BLaER1 (cell line): ENCODE measurements at regions not wholly inside any gene's neighbourhood (a gene's known extent, or its start where the extent isn't known, plus 50 kb on each side); places are given as distances from the start of the nearest gene placed in this dataset.
"Not testable (repeated sequence)": the region's sequence is repeated elsewhere in the genome, so short reads cannot be mapped to it uniquely, and the experiment has no call there.

Experiments
- H3K27ac ChIP-seq: shearing (Covaris generic); formaldehyde crosslinking; 2 replicates; pipeline ENCODE4 v1.8.1; 2022
- H3K27me3 ChIP-seq: shearing (Covaris generic); formaldehyde crosslinking; 2 replicates; pipeline ENCODE4 v1.8.1; 2022
- H3K36me3 ChIP-seq: shearing (Covaris generic); formaldehyde crosslinking; 2 replicates; pipeline ENCODE4 v1.8.1; 2022
- H3K4me1 ChIP-seq: shearing (Covaris generic); formaldehyde crosslinking; 2 replicates; pipeline ENCODE4 v1.8.1; 2022
- H3K4me2 ChIP-seq: shearing (Covaris generic); formaldehyde crosslinking; 2 replicates; pipeline ENCODE4 v1.8.1; 2022
- H3K4me3 ChIP-seq: shearing (Covaris generic); formaldehyde crosslinking; 2 replicates; pipeline ENCODE4 v1.8.1; 2022
- H3K9ac ChIP-seq: shearing (Covaris generic); formaldehyde crosslinking; 2 replicates; pipeline ENCODE4 v1.8.1; 2022
- H3K9me3 ChIP-seq: shearing (Covaris generic); formaldehyde crosslinking; 2 replicates; pipeline ENCODE4 v1.8.1; 2022
- H4K20me1 ChIP-seq: shearing (Covaris generic); formaldehyde crosslinking; 2 replicates; pipeline ENCODE4 v1.8.1; 2022
- Cebpa-rat ChIP-seq: shearing (Covaris generic); IDR thresholded peaks from 2 replicates; pipeline ENCODE4 v1.8.1; 2022

DNA sequence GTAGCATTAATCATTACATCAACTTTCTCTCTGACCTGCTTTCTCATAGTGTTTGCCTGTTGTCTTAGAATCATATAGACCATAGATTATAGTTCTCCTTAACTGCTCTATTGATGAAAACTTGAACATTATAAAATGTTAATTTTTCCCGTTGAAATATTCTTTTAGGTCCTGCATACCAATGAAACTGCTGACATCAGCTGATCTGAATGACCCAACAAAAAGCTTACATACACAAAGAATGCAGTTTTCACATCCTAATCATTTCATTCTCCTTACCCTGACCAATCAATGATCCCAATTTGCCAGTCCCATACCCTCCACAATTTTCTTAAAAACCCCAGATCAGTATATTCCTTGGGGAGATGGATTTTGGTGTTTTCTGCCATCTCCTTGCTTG lies 302.9 kb upstream of the MBL2 start:
- TF ChIP-seq Cebpa-rat, result no peak

DNA sequence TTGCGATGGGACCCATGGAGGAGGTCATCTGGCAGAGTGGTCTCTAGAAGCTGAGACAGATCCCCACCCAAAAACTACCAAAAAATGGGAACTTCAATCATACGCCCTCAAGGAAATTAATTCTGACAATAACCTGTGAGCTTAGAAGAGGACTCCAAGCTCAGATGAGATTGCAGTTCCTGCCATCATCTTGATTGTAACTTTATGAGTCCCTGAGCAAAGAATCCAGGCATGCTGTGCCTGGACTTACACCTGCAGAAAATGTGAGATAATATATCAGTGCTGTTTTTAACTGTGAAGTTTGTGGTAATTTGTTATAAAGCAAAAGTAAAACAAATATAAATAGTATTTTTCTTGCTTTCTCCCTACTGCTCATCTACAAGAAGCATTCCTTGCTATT lies 299.6 kb upstream of the MBL2 start:
- Histone ChIP-seq H4K20me1 (no peaks in the 10 kb centered on the region), H3K27me3 (no peaks in the 10 kb centered on the region), H3K4me1 (no peaks in the 10 kb centered on the region), H3K4me3 (no peak overlapping the region), H3K4me2 (no peak overlapping the region), H3K36me3 (no peaks in the 10 kb centered on the region), H3K9ac (no peak overlapping the region), H3K27ac (no peak overlapping the region), H3K9me3 (no peaks in the 10 kb centered on the region)
- TF ChIP-seq Cebpa-rat, result no peak

More for the DNA sequence above, 302.9 kb upstream of the MBL2 start:
- no peak overlapping the region for H3K9ac ChIP-seq
- H3K4me3 ChIP-seq, result no peak overlapping the region
- no peaks in the 10 kb centered on the region for H3K4me1 ChIP-seq
- no peaks in the 10 kb centered on the region for H3K36me3 ChIP-seq
- no peaks in the 10 kb centered on the region for H3K9me3 ChIP-seq
- no peaks in the 10 kb centered on the region for H3K27me3 ChIP-seq
- H3K27ac ChIP-seq, result no peak overlapping the region
- no peak overlapping the region for H3K4me2 ChIP-seq
- no peaks in the 10 kb centered on the region for H4K20me1 ChIP-seq

DNA sequence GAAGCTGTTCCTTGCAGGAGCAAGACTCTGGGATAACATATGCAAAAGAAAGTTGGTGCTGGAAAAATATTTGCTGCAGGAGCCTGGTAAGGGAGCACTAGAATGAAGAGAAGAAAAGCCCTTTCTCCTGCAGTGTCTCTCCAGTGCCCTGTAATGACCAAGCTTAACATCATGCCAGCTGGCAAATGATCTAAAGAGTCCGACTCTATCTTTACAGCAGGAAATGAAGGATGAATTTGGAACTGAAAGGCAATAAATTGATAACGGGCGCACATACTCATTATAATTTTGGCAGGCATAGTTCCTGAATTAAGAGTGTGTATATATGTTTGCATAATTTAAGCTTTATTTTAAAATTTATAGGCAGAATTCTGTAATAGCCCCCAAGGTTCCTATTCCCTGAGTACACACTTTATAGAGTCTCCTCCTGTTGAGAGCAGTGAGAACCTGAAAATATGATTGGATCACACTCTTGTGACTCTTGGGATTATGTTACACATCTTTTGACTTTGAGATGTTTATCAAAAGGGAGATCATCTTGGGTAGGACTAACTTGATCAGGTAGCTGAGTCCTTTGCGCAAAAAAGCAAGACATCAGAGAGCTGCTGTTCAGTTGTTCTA lies 299.0 kb upstream of the MBL2 start:
- no peaks in the 10 kb centered on the region for H4K20me1 ChIP-seq
- H3K4me2 ChIP-seq, result no peak overlapping the region
- no peaks in the 10 kb centered on the region for H3K36me3 ChIP-seq
- no peak overlapping the region for H3K9ac ChIP-seq
- no peaks in the 10 kb centered on the region for H3K27me3 ChIP-seq
- no peak for TF ChIP-seq Cebpa-rat
- no peak overlapping the region for H3K4me3 ChIP-seq
- no peaks in the 10 kb centered on the region for H3K9me3 ChIP-seq
- no peak overlapping the region for H3K27ac ChIP-seq
- no peaks in the 10 kb centered on the region for H3K4me1 ChIP-seq

DNA sequence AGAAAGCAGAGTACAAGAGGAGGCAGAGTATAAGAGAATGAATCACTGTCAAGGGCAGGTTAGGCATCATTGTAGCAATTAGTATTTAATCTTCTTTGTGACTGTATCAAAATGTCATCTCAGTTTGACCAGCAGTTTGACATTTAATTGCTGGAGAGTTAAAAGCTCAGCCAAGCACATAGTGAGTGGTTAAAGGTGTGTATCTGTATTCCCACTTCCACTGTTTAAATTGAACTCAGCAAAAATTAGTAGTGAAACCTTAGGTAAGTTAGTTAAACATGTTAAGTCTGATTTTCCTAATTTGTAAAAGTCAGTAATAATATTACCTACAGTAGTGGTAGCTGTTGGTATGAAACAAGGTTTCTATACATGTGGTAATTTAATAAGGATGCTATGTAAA lies 296.4 kb upstream of the MBL2 start:
- no peaks in the 10 kb centered on the region for H3K4me1 ChIP-seq
- no peak overlapping the region for H3K27ac ChIP-seq
- no peaks in the 10 kb centered on the region for H3K36me3 ChIP-seq
- no peaks in the 10 kb centered on the region for H4K20me1 ChIP-seq
- TF ChIP-seq Cebpa-rat, result no peak
- H3K4me3 ChIP-seq, result no peak overlapping the region
- H3K4me2 ChIP-seq, result no peak overlapping the region
- no peaks in the 10 kb centered on the region for H3K9me3 ChIP-seq
- H3K27me3 ChIP-seq, result no peaks in the 10 kb centered on the region
- no peak overlapping the region for H3K9ac ChIP-seq

DNA sequence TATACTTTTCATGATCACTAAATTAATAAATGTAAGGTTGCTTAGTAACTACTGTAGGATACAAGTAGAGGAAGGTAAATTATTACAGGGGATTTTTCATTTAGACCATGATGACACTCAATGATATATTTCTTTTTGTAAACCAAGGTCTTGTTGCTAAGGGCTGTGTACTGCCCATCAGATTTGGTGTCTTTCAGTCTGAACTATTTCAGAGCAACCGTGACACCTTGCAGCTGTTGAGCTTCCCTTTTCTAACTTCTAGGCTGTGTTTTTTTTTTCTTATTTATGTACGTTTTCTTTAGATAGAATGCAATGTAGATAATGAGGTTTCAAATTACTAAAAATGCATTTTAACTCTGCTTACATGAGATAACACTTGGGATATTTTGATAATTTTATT lies 292.0 kb upstream of the MBL2 start:
- Histone ChIP-seq H3K36me3 (no peaks in the 10 kb centered on the region), H3K4me3 (no peak overlapping the region), H3K27ac (no peak overlapping the region), H3K27me3 (no peaks in the 10 kb centered on the region), H3K9me3 (no peaks in the 10 kb centered on the region), H3K4me1 (no peaks in the 10 kb centered on the region), H3K4me2 (no peak overlapping the region), H3K9ac (no peak overlapping the region), H4K20me1 (no peaks in the 10 kb centered on the region)
- no peak for TF ChIP-seq Cebpa-rat

DNA sequence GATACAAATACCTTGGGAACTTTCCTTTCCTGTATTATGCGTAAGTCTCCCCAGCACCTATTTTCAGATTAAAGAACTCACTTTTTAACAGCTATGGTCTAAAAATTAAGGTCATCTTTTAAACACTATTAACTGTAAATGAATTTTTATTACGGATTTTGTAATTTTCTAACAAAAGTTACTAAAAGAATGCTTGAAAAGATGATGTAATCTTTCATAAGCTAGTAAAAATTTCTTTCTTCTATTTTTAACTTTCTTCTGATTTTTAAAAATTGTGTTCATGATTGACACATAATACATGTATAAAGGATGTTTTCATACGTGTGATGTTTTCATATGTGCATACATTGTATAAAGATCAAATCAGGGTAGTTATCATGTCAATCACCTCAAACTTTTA lies 291.2 kb upstream of the MBL2 start:
- H3K4me2 ChIP-seq, result no peak overlapping the region
- no peaks in the 10 kb centered on the region for H3K27me3 ChIP-seq
- H3K4me1 ChIP-seq, result no peaks in the 10 kb centered on the region
- no peak for TF ChIP-seq Cebpa-rat
- no peak overlapping the region for H3K4me3 ChIP-seq
- no peaks in the 10 kb centered on the region for H3K36me3 ChIP-seq
- H3K9ac ChIP-seq, result no peak overlapping the region
- no peaks in the 10 kb centered on the region for H3K9me3 ChIP-seq
- no peak overlapping the region for H3K27ac ChIP-seq
- no peaks in the 10 kb centered on the region for H4K20me1 ChIP-seq

DNA sequence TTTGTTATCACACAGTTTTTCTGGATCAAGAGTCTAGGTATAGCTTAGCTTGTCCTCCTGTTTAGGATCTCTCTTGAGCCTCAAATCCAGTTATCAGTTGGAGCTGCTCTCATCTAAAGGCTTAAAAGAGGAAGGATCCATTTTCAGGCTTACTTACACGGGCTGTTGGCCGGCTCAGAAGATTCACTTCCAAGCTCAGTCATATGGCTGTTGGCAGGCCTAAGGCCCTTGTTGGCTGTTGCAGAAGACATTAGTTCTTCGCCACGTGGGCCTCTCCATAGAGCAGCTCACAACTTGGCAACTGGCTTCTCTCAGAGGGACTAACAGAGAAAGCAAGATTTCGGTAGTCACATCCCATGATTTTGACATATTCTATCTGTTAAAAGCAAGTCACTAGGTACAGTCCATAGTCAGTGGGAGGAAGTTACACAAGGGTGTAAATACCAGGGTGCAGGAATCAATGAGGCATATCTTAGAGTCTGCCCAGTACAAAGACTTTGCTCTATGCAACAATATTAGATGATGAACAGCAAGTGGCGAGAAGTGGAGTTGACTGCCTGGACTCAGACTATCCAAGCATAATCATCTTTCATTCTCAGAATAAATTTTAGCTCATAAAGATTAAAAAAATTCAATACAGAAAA lies 280.1 kb upstream of the MBL2 start:
- Histone ChIP-seq H3K27ac (no peak overlapping the region), H3K4me3 (no peak overlapping the region), H3K4me2 (no peak overlapping the region), H3K4me1 (no peaks in the 10 kb centered on the region), H3K27me3 (no peaks in the 10 kb centered on the region), H3K9ac (no peak overlapping the region), H3K36me3 (no peaks in the 10 kb centered on the region), H4K20me1 (no peaks in the 10 kb centered on the region), H3K9me3 (no peaks in the 10 kb centered on the region)
- TF ChIP-seq Cebpa-rat, result no peak

DNA sequence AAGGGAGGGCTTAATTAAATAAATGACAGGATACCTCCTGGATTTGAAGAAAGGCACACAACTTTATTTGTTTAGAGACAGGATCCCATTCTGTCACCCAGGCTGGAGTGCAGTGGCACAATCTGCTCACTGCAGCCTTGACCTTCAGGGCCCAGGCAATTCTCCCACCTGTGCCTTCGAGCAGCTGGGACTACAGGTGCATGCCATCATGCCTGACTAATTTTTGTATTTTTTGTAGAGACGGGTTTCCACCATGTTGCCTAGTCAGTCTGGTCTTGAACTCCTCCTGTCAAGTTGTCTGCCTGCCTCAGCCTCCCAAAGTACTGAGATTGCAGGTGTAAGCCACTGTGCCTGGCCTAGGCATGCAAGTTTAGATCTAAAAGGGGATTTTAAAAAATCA lies 272.7 kb upstream of the MBL2 start:
- Histone ChIP-seq H3K27me3 (no peaks in the 10 kb centered on the region), H3K9ac (no peak overlapping the region), H3K36me3 (no peaks in the 10 kb centered on the region), H3K9me3 (no peaks in the 10 kb centered on the region), H3K4me2 (no peak overlapping the region), H3K4me1 (no peaks in the 10 kb centered on the region), H4K20me1 (no peaks in the 10 kb centered on the region), H3K4me3 (no peak overlapping the region), H3K27ac (no peak overlapping the region)
- TF ChIP-seq Cebpa-rat, result no peak

DNA sequence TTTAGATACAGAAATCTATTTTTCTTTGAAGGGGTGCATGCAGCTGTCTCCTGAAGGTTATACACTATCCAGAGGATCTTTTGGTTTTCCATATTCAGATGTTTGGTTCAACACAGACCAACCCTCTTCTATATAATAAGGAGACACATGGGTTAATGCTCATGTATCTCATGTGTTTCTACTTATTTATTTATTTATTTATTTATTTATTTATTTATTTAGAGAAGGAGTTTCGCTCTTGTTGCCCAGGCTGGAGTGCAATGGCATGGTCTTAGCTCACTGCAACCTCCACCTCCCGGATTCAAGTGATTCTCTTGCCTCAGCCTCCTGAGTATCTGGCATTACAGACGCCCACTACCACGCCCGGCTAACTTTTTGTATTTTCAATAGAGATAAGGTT lies 263.2 kb upstream of the MBL2 start:
- not testable (repeated sequence) for H4K20me1 ChIP-seq, H3K27ac ChIP-seq, H3K4me3 ChIP-seq, H3K9ac ChIP-seq, H3K36me3 ChIP-seq, H3K9me3 ChIP-seq, H3K27me3 ChIP-seq, H3K4me2 ChIP-seq, H3K4me1 ChIP-seq

DNA sequence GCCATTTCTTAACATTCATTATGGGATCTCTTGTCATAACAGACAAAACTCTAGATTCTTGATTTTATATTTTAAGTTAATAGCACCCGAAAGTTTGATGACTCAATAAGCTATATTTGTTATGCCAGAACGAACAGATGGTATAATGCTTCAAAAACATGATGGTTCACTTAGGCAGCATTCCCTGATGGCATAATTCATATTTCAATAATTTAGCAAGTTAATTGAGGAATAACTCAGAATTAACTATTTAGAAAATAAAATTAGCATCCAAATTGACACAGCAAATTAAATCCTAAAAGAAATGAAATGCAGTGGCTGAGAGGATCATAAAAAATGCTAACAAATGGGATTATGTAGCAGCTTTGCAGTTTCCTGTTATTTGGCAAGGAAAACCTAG lies 260.8 kb upstream of the MBL2 start:
- no peak for TF ChIP-seq Cebpa-rat
- Histone ChIP-seq H3K36me3 (no peaks in the 10 kb centered on the region), H3K4me3 (no peak overlapping the region), H3K9ac (no peak overlapping the region), H3K4me1 (peaks cover 16% of the 10 kb centered on the region), H3K27me3 (no peaks in the 10 kb centered on the region), H3K27ac (no peak overlapping the region), H3K9me3 (no peaks in the 10 kb centered on the region), H3K4me2 (no peak overlapping the region), H4K20me1 (no peaks in the 10 kb centered on the region)

DNA sequence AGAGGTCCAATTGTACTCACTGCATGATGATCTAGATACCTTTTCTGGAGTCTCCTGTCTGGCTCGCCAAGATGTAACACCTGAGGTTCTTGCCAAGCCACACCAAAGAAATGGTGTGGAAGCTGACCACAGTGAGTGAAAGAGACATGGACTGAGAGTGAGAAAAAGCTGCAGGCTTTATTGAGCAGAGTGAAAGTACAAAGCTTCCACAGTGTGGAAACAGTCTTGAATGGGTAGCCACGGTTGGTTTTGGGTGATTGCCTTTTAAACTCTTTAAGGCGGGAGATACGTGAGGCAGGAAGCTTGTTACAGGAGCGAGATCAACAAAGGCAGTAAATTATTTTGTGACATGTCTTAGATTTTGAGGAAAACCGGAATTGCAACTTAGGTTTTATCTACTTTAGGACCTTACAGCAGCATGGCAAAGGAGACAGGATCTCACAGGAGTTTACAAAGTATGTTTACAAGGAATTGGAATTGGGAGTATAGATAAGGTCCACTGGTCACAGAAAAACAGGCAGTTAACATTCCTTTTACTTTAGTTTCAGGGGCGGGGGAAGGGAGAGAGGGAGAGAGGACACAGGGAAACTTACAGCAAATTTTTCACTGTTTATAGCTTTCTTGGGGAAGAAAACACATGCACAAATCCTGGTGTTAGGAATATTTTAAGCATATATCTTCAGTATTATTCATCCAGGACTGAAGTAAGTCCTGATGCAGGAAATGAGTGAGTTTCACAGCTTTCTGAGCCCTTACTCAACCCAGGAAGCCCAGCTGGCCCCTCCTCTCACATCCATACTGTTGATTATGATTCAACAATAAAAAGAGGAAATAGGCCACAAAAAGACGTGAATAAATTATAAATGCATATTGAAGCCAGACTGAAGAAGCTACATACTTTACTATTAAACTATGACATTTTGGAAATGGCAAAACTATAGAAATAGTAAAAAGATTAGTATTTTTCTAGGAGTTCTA lies 257.6 kb upstream of the MBL2 start:
- H3K36me3 ChIP-seq, H3K9me3 ChIP-seq, H3K9ac ChIP-seq, H3K27me3 ChIP-seq, H4K20me1 ChIP-seq, H3K4me3 ChIP-seq: not testable (repeated sequence)
- H3K4me2 ChIP-seq, result peak overlapping the region; percentile 73
- peaks cover 16% of the 10 kb centered on the region for H3K4me1 ChIP-seq
- peak overlapping the region; percentile 60 for H3K27ac ChIP-seq
